MV-4-11 (cell line): ENCODE measurements at regions not wholly inside any gene's neighbourhood (a gene's known extent, or its start where the extent isn't known, plus 50 kb on each side); places are given as distances from the start of the nearest gene placed in this dataset.
A peak's percentile ranks its signal among the peaks of the same experiment; 100 is the strongest.

Experiments used
- DNase-seq: peaks from one replicate; lab custom pipeline; 2025; lab: John Stamatoyannopoulos, UW

- peak; percentile 29 for DNase-seq
These were observed 140.9 kb downstream of the RNF144B start for GRCh38 chr6:18527836-18528743.

GRCh38 chr6:18530201-18530600 is 143.1 kb downstream of the RNF144B start:
- DNase-seq = no peak

GRCh38 chr6:18532139-18532538 is 145.0 kb downstream of the RNF144B start:
- DNase-seq = no peak

GRCh38 chr6:18533793-18534192 is 146.6 kb downstream of the RNF144B start:
- no peak for DNase-seq

- no peak for DNase-seq
These were observed 149.5 kb downstream of the RNF144B start for GRCh38 chr6:18536591-18537055.

- no peak for DNase-seq
These were observed 151.2 kb downstream of the RNF144B start for GRCh38 chr6:18538315-18538714.

GRCh38 chr6:18543051-18543450 is 155.9 kb downstream of the RNF144B start:
- no peak for DNase-seq

- DNase-seq = peak; percentile 74
These were observed 158.0 kb downstream of the RNF144B start for GRCh38 chr6:18545142-18545541.

- peak; percentile 28 for DNase-seq
These were observed 158.6 kb downstream of the RNF144B start for GRCh38 chr6:18545726-18546125.

- no peak for DNase-seq
These were observed 163.0 kb downstream of the RNF144B start for GRCh38 chr6:18550119-18550518.

GRCh38 chr6:18551228-18551627 is 164.1 kb downstream of the RNF144B start:
- DNase-seq = no peak

- no peak for DNase-seq
These were observed 168.6 kb downstream of the RNF144B start for GRCh38 chr6:18555750-18556149.

- peak; percentile 63 for DNase-seq
These were observed 174.0 kb downstream of the RNF144B start for GRCh38 chr6:18561037-18561750.

- DNase-seq = no peak
These were observed 175.6 kb downstream of the RNF144B start for GRCh38 chr6:18562726-18563125.

GRCh38 chr6:18564775-18565174 is 177.6 kb downstream of the RNF144B start:
- no peak for DNase-seq

GRCh38 chr6:18565231-18565630 is 178.1 kb downstream of the RNF144B start:
- no peak for DNase-seq

- no peak for DNase-seq
These were observed 180.2 kb downstream of the RNF144B start for GRCh38 chr6:18567380-18567779.

- DNase-seq = peak; percentile 59
These were observed 190.3 kb downstream of the RNF144B start for GRCh38 chr6:18577491-18577890.

- DNase-seq = no peak
These were observed 192.0 kb downstream of the RNF144B start for GRCh38 chr6:18579166-18579565.

GRCh38 chr6:18579869-18580268 is 192.7 kb downstream of the RNF144B start:
- DNase-seq = no peak

GRCh38 chr6:18584372-18584771 is 197.2 kb downstream of the RNF144B start:
- DNase-seq = no peak

GRCh38 chr6:18585032-18585573 is 198.0 kb downstream of the RNF144B start:
- peak; percentile 91 for DNase-seq

- DNase-seq = no peak
These were observed 199.0 kb downstream of the RNF144B start for GRCh38 chr6:18586133-18586532.
